Psoas muscle (tissue), 7 donors: ENCODE measurements at regions not wholly inside any gene's neighbourhood (a gene's known extent, or its start where the extent isn't known, plus 50 kb on each side); places are given as distances from the start of the nearest gene placed in this dataset.

Experiments used
- ATAC-seq, 4 donors: fragments of 200-7000 bp; cut with Tn5 transposase; one replicate each; pipeline ENCODE4 v1.9.1; 2020; ENCODE audit warnings: moderate library complexity in 3 of 4, mild to moderate bottlenecking in 2 of 4
- DNase-seq, 2 donors: peaks; one replicate each; pipeline ENCODE4 v3.0.0-alpha.2; 2020
- H3K27ac ChIP-seq: fragments of 200-600 bp; one replicate; pipeline ENCODE4 v1.8.0; 2022
- H3K27me3 ChIP-seq, 3 donors: fragments of 200-600 bp in 1 of 3; one replicate each; pipeline versions ENCODE4 v1.6.1 to v1.8.0; 2013 to 2022; ENCODE audit warnings: low read length in 2 of 3, mild to moderate bottlenecking in 2 of 3, moderate library complexity in 1 of 3; ENCODE audit not compliant: insufficient read depth in 3 of 3
- H3K36me3 ChIP-seq, 2 donors: fragments of 200-600 bp in 1 of 2; one replicate each; pipeline versions ENCODE4 v1.6.1 to v1.8.0; 2013 to 2022; ENCODE audit warnings: low read depth in 1 of 2, mild to moderate bottlenecking in 1 of 2, moderate library complexity in 1 of 2; ENCODE audit not compliant: insufficient read depth in 1 of 2
- H3K4me1 ChIP-seq: fragments of 200-600 bp; one replicate; pipeline ENCODE4 v1.8.0; 2022
- H3K4me3 ChIP-seq: fragments of 200-600 bp; one replicate; pipeline ENCODE4 v1.8.0; 2022; ENCODE audit warnings: mild to moderate bottlenecking
- H3K9me3 ChIP-seq: fragments of 200-600 bp; one replicate; pipeline ENCODE4 v1.8.0; 2022
- WGBS, 3 donors: extraction: QIAGEN DNeasy Blood & Tissue Kit; methylation state at CpG; one replicate each; pipeline versions ENCODE4 v1.1.6 to v1.1.7; 2013; 5-methylcytosine and 5-hydroxymethylcytosine counted together
- intact Hi-C, 2 donors: fragments of 100-400 bp; cut with DNase I; formaldehyde crosslinking; loops; one replicate each; pipeline versions ENCODE4 v1.11.0 to v1.14.2; 2022
- TF ChIP-seq, protein P1 (sequence below): fragments of 200-600 bp; IDR thresholded peaks from one replicate; pipeline ENCODE4 v1.8.0; 2022; ENCODE audit warnings: antibody characterized with exemption
- donor health status: healthy with polysubstance abuse.
- donor health status: DM: no; HTN: no; CAD: no; lungs with moderate emphysema.
- donor health status: Bipolar disorder and iron deficiency.
- donor health status: healthy.
- donor health status: DM: yes; HTN: yes; CAD: no.
- donor health status: DM: no; HTN: no; CAD: no.
- donor health status: DM: yes; HTN: yes; CAD: no.

DNA sequence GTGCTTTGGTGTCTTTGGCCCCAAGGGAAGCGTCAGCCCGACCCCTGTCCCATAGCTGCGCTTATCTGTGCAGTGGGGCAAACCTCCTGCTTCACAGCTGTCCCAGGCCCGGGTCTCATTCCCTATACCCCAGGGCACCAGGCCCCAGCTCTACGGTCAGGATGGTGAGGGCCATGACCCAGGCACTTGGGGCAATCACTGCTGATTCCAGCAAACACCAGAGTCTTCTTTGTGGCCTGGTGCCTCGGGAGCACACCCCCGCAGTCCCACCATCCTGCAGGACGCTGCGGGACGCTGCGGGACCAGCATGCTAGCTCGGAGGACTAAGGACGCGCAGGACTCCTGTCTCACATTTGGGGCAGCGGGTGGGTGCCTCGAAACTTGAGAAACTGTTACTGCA is 116.9 kb upstream of the HDAC4 start:
- no peaks in the 10 kb centered on the region for H3K9me3 ChIP-seq
- H3K27ac ChIP-seq: no peak overlapping the region
- intact Hi-C loops: no loop called here
- H3K36me3 ChIP-seq: no peaks in the 10 kb centered on the region
- H3K4me1 ChIP-seq: peaks cover 7% of the 10 kb centered on the region
- TF ChIP-seq, protein P1, sequence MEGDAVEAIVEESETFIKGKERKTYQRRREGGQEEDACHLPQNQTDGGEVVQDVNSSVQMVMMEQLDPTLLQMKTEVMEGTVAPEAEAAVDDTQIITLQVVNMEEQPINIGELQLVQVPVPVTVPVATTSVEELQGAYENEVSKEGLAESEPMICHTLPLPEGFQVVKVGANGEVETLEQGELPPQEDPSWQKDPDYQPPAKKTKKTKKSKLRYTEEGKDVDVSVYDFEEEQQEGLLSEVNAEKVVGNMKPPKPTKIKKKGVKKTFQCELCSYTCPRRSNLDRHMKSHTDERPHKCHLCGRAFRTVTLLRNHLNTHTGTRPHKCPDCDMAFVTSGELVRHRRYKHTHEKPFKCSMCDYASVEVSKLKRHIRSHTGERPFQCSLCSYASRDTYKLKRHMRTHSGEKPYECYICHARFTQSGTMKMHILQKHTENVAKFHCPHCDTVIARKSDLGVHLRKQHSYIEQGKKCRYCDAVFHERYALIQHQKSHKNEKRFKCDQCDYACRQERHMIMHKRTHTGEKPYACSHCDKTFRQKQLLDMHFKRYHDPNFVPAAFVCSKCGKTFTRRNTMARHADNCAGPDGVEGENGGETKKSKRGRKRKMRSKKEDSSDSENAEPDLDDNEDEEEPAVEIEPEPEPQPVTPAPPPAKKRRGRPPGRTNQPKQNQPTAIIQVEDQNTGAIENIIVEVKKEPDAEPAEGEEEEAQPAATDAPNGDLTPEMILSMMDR: no peak
- ATAC-seq (no peak), DNase-seq (peak in 1 of 2 donors; percentile 48)
- H3K27me3 ChIP-seq: no peaks in the 10 kb centered on the region
- no peak overlapping the region for H3K4me3 ChIP-seq
- 96 to 98% (median 97%) methylated on average over 16 of the region's 16 CpGs for WGBS, 3 donors

DNA sequence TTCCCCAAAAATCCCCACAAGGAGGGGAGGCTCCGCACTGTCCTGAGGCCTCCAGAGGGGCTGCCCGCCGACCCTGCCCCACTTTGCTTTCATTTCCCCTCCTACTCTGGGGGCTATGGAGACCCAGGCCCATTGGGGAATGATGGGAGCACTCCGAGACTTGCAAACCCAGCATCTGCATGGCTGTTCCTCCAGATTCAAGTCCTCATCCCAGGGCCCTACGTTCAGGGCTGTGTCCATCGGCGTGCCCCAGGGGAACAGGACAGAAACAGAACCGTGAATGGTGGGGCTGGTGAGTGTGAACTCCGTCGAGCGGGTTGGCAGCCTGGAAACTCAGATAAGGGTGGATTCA is 116.1 kb upstream of the HDAC4 start:
- peak in 1 of 2 donors; percentile 11 for DNase-seq
- no peaks in the 10 kb centered on the region for H3K36me3 ChIP-seq
- peaks cover 5% of the 10 kb centered on the region for H3K4me1 ChIP-seq
- H3K4me3 ChIP-seq: no peak overlapping the region
- H3K27me3 ChIP-seq: no peaks in the 10 kb centered on the region
- 89 to 91% (median 90%) methylated on average over 11 of the region's 11 CpGs for WGBS, 3 donors
- no peak overlapping the region for H3K27ac ChIP-seq
- H3K9me3 ChIP-seq: no peaks in the 10 kb centered on the region
- TF ChIP-seq, protein P1: no peak
- no peak for ATAC-seq
- intact Hi-C loops: no loop called here

DNA sequence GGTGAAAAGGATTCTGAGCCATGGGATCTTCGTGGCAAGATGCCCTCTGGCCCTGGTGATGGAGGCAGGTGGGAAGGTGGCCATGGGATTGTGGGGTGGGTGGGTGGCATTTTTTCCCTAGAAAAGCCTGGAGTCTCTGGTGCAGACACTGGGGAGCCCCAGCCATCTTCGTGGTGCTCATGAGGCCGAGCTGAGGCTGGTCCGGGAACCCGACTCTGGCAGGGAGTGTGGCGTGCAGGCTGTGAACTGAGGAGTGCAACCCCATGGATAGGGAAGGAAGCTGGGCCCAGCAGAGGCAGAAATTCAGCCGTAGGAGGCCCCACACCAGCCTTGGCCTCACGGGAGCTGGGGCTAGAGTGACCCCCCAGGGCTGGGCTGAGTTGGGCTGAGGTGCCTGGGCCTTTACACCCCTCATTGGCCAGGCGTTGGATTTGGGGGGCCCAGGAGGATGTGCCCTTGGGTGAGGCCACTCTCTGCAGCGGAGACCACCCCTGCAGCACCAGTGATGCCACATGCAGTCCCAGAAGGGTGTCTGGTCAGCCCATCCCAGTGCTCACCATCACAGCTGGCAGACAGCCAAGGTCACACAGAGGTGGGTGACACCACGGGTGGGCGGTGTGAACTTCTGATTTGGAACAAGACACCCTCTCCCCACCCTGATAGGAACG is 115.6 kb upstream of the HDAC4 start:
- TF ChIP-seq, protein P1: no peak
- intact Hi-C loops: no loop called here
- Histone ChIP-seq H3K4me3 (no peak overlapping the region), H3K9me3 (no peaks in the 10 kb centered on the region), H3K27me3 (no peaks in the 10 kb centered on the region), H3K4me1 (no peaks in the 10 kb centered on the region), H3K27ac (no peak overlapping the region), H3K36me3 (no peaks in the 10 kb centered on the region)
- ATAC-seq: no peak
- WGBS, 3 donors: 77 to 87% (median 79%) methylated on average over 12 to 13 of the region's 13 CpGs
- peak in 1 of 2 donors; percentile 35 for DNase-seq

DNA sequence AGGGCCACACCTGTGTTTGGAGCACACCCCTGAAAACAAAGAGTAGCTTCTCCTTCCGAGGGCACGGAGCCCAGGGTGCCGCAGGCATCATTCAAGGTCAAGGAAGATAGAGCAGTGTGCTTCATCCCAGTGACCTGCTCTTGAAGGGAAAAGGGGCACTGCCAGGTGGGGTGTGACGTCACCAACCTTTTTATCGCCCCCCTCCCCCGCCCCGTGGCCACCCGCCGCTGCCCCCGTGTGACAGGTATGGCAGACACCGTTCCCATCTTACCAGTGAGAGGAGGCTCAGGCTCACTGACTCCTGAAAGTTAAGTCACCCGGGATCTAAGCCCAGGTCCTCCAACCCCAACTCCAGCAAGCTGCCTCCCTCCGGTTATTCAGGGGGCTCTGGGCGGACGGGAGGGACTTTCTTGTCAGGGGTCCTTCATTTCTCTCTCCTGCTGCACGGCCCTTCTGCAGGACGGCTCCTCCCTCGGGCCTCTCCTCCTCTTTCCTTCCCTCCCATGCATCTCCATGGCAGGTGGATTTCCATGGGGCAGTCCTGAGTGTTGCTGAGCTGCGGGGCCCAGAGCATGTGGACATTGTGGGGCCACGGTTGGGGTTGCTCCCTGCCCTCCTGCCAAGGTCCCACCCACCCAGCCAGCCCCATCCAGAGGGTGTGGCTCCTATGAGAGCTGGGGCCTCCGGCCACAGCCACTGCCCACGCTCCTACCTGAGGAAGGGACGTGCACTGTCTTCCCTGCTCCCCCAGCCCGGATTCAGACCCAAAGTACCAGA is 114.1 kb upstream of the HDAC4 start:
- 75 to 82% (median 75%) methylated on average over 24 of the region's 24 CpGs for WGBS, 3 donors
- ATAC-seq (no peak), DNase-seq (peak in 1 of 2 donors; percentile 28)
- TF ChIP-seq, protein P1: no peak
- Histone ChIP-seq H3K27me3 (no peaks in the 10 kb centered on the region), H3K4me1 (no peaks in the 10 kb centered on the region), H3K4me3 (no peak overlapping the region), H3K27ac (no peak overlapping the region), H3K36me3 (no peaks in the 10 kb centered on the region), H3K9me3 (no peaks in the 10 kb centered on the region)
- intact Hi-C loops: no loop called here
